Heart left ventricle (tissue), 16 donors: ENCODE measurements at regions not wholly inside any gene's neighbourhood (a gene's known extent, or its start where the extent isn't known, plus 50 kb on each side); places are given as distances from the start of the nearest gene placed in this dataset.

ENCODE experiments used
- ATAC-seq, 4 donors: fragments of 200-7000 bp; cut with Tn5 transposase; one replicate each; pipeline ENCODE4 v1.9.1; 2020 to 2022; ENCODE audit warnings: moderate library complexity in 4 of 4, mild to moderate bottlenecking in 3 of 4, moderate number of reproducible peaks in 1 of 4
- DNase-seq, 5 donors: peaks; one replicate each; pipeline ENCODE4 v3.0.0-alpha.2; 2020
- H3K27ac ChIP-seq, 12 donors: fragments of 200-600 bp; sonication (generic) in 4 of 12; one replicate each; pipeline versions ENCODE4 v1.5.0 to v1.8.0; 2016 to 2022; ENCODE audit warnings: mild to moderate bottlenecking in 2 of 12
- H3K27me3 ChIP-seq, 9 donors: fragments of 200-600 bp; sonication (generic) in 2 of 9; one replicate each; pipeline versions ENCODE4 v1.5.1 to v1.8.0; 2016 to 2022; ENCODE audit warnings: mild to moderate bottlenecking in 3 of 9
- H3K36me3 ChIP-seq, 9 donors: fragments of 200-600 bp; sonication (generic) in 2 of 9; one replicate each; pipeline versions ENCODE4 v1.5.0 to v1.8.0; 2018 to 2022; ENCODE audit warnings: mild to moderate bottlenecking in 2 of 9
- H3K4me1 ChIP-seq, 12 donors: fragments of 200-600 bp; sonication (generic) in 4 of 12; one replicate each; pipeline versions ENCODE4 v1.5.0 to v1.8.0; 2016 to 2022; ENCODE audit warnings: mild to moderate bottlenecking in 3 of 12
- H3K4me3 ChIP-seq, 12 donors: fragments of 200-600 bp; sonication (generic) in 4 of 12; one replicate each; pipeline versions ENCODE4 v1.5.0 to v1.8.0; 2017 to 2022; ENCODE audit warnings: mild to moderate bottlenecking in 9 of 12, moderate library complexity in 4 of 12
- H3K9me3 ChIP-seq, 12 donors: fragments of 200-600 bp; sonication (generic) in 4 of 12; one replicate each; pipeline versions ENCODE4 v1.5.0 to v1.8.0; 2016 to 2022; ENCODE audit warnings: mild to moderate bottlenecking in 1 of 12
- POLR2A ChIP-seq, 2 donors: fragments of 450-650 bp; IDR thresholded peaks; one replicate each; pipeline ENCODE4 v1.6.1; 2017; ENCODE audit warnings: antibody characterized with exemption in 2 of 2, mild to moderate bottlenecking in 2 of 2, moderate library complexity in 2 of 2
- WGBS, 4 donors: extraction: QIAGEN DNeasy Blood & Tissue Kit in 2 of 4; methylation state at CpG; one replicate each; pipeline versions ENCODE4 v1.1.5 to v1.1.7; 2013 to 2018; 5-methylcytosine and 5-hydroxymethylcytosine counted together
- intact Hi-C, 10 donors: fragments of 100-400 bp; cut with DNase I; formaldehyde crosslinking; loops; one replicate each; pipeline versions ENCODE4 v1.11.1 to v1.14.2; 2022
- TF ChIP-seq, protein P1 (sequence below), 12 donors: fragments of 200-600 bp; sonication (generic) in 4 of 12; IDR thresholded peaks; one replicate each; pipeline versions ENCODE4 v1.5.0 to v1.8.0; 2018 to 2022; ENCODE audit warnings: antibody characterized with exemption in 12 of 12, mild to moderate bottlenecking in 5 of 12
- donor health status: ischemic (EF 13 %, LVEDD 7.1; RV severe dilation, severe dysfunction).
- donor health status: healthy with polysubstance abuse.
- donor health status: DM: no; HTN: yes; CAD: no.
- donor health status: DM: no; HTN: no; CAD: no.
- donor health status: ischemic (EF 25% LVEDD 6.9; RV normal size, moderate dysfunction).
- donor health status: ischemic (EF 25% LVEDD 5.7; RV mildly dilated, moderate dysfunction).
- donor health status: healthy.
- donor health status: DM: yes; HTN: yes; CAD: no.
- donor health status: ischemic (EF 35%, LVEDD 5.7; RV mildly dilated, moderate dysfunction).
- donor health status: nonischemic (EF 11% LVEDD 7.7; RV severe dilation, severe dysfunction).
- donor health status: DM: yes; HTN: yes; CAD: no.
- donor health status: PGD.
- donor health status: ischemic (EF 29% LVEDD 5.4; RV normal size, mild dysfunction).
- donor health status: nonischemic (EF 23%, LVEDD 6.1; RV moderate dilation, normal function).

DNA sequence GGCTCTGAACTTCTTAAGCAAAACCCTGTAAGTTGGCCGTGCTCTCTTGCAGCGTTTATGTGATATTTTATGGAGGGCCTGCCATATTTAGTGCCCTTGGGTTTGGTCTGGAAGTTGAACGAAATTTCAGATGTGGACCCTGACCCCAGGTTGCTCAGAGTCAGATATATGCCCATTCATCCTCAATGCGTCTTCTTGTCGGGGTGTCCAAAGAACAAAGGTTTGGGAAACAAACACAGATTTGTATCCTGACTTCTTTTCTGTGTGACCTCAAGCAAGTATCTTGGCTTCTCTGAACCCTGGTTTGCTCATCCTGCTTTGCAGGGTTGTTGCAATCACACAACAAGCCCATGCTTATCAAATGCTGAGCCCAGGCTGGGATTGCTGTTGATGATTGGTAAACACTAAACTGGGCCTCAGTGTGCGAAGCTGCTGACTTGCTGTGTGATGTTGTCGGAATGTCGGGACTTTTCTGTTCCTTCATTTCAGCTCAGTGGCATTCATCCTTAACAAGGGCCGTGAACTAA is 103.5 kb upstream of the PTPN1 start:
- no peak overlapping the region for H3K4me3 ChIP-seq
- peaks cover 0 to 6% (median 0%) of the 10 kb centered on the region in 12 donors for H3K9me3 ChIP-seq
- no peaks in the 10 kb centered on the region for H3K27me3 ChIP-seq
- peaks cover 0 to 38% (median 14%) of the 10 kb centered on the region in 12 donors for H3K4me1 ChIP-seq
- WGBS, 4 donors = 92 to 95% (median 93%) methylated on average over 8 to 9 of the region's 9 CpGs
- DNase-seq = no peak
- ATAC-seq = no peak
- intact Hi-C loops = loop anchor here in 4 of 10 donors (5.0 to 10.0 kb wide), 2 partner anchors 48 to 51 kb away; no protein-coding TSS in a partner anchor
- no peak for TF ChIP-seq POLR2A (IDR thresholded peaks at IDR 0.05)
- TF ChIP-seq, protein P1, sequence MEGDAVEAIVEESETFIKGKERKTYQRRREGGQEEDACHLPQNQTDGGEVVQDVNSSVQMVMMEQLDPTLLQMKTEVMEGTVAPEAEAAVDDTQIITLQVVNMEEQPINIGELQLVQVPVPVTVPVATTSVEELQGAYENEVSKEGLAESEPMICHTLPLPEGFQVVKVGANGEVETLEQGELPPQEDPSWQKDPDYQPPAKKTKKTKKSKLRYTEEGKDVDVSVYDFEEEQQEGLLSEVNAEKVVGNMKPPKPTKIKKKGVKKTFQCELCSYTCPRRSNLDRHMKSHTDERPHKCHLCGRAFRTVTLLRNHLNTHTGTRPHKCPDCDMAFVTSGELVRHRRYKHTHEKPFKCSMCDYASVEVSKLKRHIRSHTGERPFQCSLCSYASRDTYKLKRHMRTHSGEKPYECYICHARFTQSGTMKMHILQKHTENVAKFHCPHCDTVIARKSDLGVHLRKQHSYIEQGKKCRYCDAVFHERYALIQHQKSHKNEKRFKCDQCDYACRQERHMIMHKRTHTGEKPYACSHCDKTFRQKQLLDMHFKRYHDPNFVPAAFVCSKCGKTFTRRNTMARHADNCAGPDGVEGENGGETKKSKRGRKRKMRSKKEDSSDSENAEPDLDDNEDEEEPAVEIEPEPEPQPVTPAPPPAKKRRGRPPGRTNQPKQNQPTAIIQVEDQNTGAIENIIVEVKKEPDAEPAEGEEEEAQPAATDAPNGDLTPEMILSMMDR (IDR thresholded peaks at IDR 0.05) = no peak
- no peak overlapping the region for H3K27ac ChIP-seq
- no peaks in the 10 kb centered on the region for H3K36me3 ChIP-seq

DNA sequence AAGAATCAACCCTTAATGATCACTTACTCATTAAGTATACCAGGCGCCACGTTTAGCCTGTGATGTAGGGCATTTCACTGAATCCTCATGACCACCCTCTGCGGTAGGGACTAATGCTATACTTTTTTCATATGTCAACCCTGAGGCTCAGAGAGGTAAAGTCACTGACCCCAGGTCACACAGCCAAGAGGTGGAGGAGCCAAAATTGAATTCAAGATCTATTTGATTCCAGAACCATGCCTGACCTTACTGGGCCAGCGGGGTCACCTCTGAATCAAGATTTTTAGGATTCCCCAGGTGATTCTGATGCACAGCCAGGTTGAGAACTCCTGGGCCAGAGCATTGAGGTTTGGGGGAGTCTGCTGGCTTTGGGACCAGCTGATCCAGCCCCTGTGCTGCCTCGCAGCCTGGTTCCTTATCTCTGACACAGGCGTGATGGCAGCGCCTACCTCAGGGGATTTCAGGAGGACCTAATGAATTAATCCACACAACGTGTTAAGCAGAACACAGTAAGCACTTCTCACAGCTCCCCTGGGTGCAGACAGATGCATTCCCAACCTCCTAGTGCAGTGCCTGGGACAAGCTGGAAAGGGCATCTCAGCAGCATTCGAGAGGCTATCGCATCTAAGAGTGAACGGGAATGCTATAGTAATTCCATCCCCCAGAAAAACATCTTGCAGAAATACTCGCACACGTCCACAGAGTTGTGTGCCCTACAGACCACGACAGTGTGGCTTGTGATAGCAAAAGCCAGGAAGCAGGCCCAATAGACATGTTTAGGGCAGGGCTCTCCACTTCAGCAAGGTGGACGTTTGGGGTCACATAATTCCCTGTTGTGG is 101.4 kb upstream of the PTPN1 start:
- no peak overlapping the region for H3K4me3 ChIP-seq
- peak overlapping the region in 11 of 12 donors; percentile 34 to 80 (median 46) for H3K27ac ChIP-seq
- H3K4me1 ChIP-seq = peaks cover 0 to 38% (median 19%) of the 10 kb centered on the region in 12 donors
- WGBS, 4 donors = 63 to 68% (median 66%) methylated on average over 10 to 15 of the region's 15 CpGs
- no peaks in the 10 kb centered on the region for H3K36me3 ChIP-seq
- no peak for DNase-seq
- TF ChIP-seq, protein P1 (IDR thresholded peaks at IDR 0.05) = no peak
- TF ChIP-seq POLR2A (IDR thresholded peaks at IDR 0.05) = no peak
- H3K27me3 ChIP-seq = no peaks in the 10 kb centered on the region
- peaks cover 0 to 11% (median 0%) of the 10 kb centered on the region in 12 donors for H3K9me3 ChIP-seq
- intact Hi-C loops = loop anchor here in 4 of 10 donors (5.0 to 10.0 kb wide), 2 partner anchors 46 to 49 kb away; no protein-coding TSS in a partner anchor
- ATAC-seq = peak; percentile 3 to 19 (median 12)

DNA sequence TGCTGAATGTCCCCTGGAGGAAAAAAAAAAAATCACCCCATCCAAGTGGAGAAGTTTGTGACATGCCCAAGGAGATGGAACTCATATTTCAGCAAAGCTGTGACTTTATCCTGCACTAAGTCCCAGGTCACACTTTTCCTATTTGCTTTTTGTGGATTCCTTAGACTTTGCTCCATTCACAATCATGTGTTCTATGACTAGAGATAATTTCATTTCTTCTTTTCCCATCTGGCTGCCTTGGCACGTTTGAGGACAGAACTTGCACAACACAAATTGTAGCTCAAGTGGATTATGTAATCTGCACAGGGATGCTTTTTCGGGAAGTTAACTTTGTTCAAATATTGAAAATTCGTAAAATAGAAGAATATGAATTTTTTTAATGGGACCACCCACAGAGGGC is 100.7 kb upstream of the PTPN1 start:
- no peak for TF ChIP-seq POLR2A (IDR thresholded peaks at IDR 0.05)
- DNase-seq (no peak), ATAC-seq (peak; percentile 26 to 69 (median 60))
- H3K4me1 ChIP-seq = peaks cover 0 to 36% (median 17%) of the 10 kb centered on the region in 12 donors
- intact Hi-C loops = loop anchor here in 4 of 10 donors (5.0 to 10.0 kb wide), 2 partner anchors 45 to 48 kb away; no protein-coding TSS in a partner anchor
- no peaks in the 10 kb centered on the region for H3K27me3 ChIP-seq
- H3K9me3 ChIP-seq = peaks cover 0 to 19% (median 0%) of the 10 kb centered on the region in 12 donors
- no peaks in the 10 kb centered on the region for H3K36me3 ChIP-seq
- 51 to 61% (median 56%) methylated on average over 3 of the region's 3 CpGs for WGBS, 4 donors
- H3K27ac ChIP-seq = peak overlapping the region in 11 of 12 donors; percentile 40 to 80 (median 49)
- no peak overlapping the region for H3K4me3 ChIP-seq

DNA sequence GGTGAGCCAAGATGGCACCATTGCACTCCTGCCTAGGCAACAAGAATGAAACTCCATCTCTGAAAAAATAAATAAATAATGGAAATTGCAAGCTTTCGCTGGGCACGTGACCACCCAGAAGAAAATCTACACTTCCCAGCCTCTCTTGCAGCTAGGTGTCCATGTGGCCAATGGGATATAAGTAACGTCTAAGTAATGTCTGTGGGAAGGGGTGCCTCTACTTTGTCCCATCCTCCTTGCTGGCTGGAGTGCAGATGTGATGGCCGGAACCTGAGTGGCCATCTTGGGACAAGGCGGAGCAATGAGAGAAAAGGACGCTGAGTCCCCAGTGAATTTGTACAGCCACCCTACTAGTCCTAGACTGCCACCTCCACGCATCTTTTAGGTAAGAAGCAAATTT is 99.8 kb upstream of the PTPN1 start:
- Histone ChIP-seq H3K4me3 (no peak overlapping the region), H3K36me3 (no peaks in the 10 kb centered on the region), H3K27ac (peak overlapping the region in 4 of 12 donors; percentile 39 to 80 (median 56)), H3K9me3 (peaks cover 0 to 19% (median 0%) of the 10 kb centered on the region in 12 donors), H3K27me3 (no peaks in the 10 kb centered on the region), H3K4me1 (peaks cover 4 to 40% (median 23%) of the 10 kb centered on the region in 12 donors)
- no peak for DNase-seq
- ATAC-seq = no peak
- WGBS, 4 donors = 93 to 98% (median 96%) methylated on average over 7 of the region's 7 CpGs
- TF ChIP-seq, protein P1 (IDR thresholded peaks at IDR 0.05) = no peak
- TF ChIP-seq POLR2A (IDR thresholded peaks at IDR 0.05) = no peak
- intact Hi-C loops = no loop called here
